ENCODE measurements at regions not wholly inside any gene's neighbourhood (a gene's known extent, or its start where the extent isn't known, plus 50 kb on each side); places are given as distances from the start of the nearest gene placed in this dataset.
"Not testable (repeated sequence)": the region's sequence is repeated elsewhere in the genome, so short reads cannot be mapped to it uniquely, and the experiment has no call there.

DNA sequence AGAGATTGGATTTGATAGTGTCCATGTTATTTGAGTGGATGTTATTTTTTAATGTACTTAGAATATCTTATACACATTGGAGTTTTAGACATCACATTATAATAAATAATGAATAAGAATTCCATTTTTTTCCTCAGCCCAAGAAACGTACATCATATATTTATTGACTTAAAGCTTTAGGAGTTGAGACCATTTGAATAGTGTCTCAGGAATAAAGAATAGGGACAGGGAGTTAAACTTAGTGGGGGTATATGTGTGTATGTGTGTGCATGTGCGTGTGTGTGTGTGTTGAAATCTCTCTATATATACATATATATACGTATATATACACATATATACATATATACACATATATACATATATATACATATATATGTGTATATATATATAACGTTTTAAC is 542.9 kb upstream of the CHD1 start:
- not testable (repeated sequence) for ATAC-seq (replicated peaks); H3K9me3 Mint-ChIP-seq; H3K27me3 Mint-ChIP-seq; H3K4me3 Mint-ChIP-seq; H3K4me1 Mint-ChIP-seq; H3K27ac Mint-ChIP-seq; H3K36me3 Mint-ChIP-seq (ENCODE audit: low read depth)

- H3K27me3 Mint-ChIP-seq; H3K27ac Mint-ChIP-seq; H3K4me1 Mint-ChIP-seq; H3K9me3 Mint-ChIP-seq; H3K36me3 Mint-ChIP-seq (ENCODE audit: low read depth); ATAC-seq (replicated peaks); H3K4me3 Mint-ChIP-seq: not testable (repeated sequence)
Measured at GRCh38 chr5:99471178-99471577, 542.4 kb upstream of the CHD1 start.

DNA sequence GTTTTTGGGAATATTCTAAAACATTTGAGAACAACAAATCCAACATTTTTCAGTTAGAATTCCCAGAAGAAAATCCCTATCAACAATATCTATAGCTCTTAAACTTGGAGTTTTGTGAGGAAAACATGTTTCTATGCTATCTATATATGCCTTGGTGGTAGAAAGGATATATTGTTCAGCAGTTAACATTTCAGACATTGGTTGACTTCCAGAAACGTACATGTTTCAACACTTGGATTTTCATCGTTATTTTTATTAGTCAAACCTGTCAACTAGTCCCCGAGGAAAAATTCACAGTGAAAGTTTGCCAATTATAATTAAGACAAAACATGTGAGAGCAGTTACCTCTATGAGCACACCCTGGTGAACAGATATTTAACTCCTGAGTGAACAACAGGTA is 541.8 kb upstream of the CHD1 start:
- H3K36me3 Mint-ChIP-seq (ENCODE audit: low read depth); ATAC-seq (replicated peaks); H3K27me3 Mint-ChIP-seq; H3K9me3 Mint-ChIP-seq; H3K4me3 Mint-ChIP-seq; H3K27ac Mint-ChIP-seq; H3K4me1 Mint-ChIP-seq: not testable (repeated sequence)

DNA sequence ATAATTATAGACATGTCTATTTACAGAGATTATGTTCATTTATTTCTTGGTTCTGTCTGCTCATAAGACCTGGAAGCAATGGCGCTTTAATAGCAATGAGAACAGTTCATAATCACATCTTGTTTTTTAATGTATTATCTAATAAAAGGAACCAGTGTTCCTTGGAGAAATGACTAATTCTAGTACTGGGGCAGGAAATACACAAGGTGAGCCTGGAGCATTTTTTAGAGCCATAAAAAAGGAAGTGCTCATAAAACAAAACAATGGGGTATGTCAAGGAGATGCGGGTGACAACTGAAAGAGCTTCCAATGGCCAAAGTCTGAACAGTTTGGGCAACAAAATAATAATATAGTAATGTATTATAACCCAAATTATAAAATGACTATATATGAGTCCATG is 531.9 kb upstream of the CHD1 start:
- Mint-ChIP-seq H3K36me3 (ENCODE audit: low read depth) (no peaks in the 10 kb centered on the region), H3K27me3 (no peaks in the 10 kb centered on the region), H3K27ac (no peak overlapping the region), H3K4me3 (no peak overlapping the region), H3K4me1 (no peaks in the 10 kb centered on the region), H3K9me3 (no peaks in the 10 kb centered on the region)
- no peak for ATAC-seq (replicated peaks)

GRCh38 chr5:99453196-99453595 is 524.4 kb upstream of the CHD1 start:
- Mint-ChIP-seq H3K27me3 (no peaks in the 10 kb centered on the region), H3K36me3 (ENCODE audit: low read depth) (no peaks in the 10 kb centered on the region), H3K9me3 (no peaks in the 10 kb centered on the region), H3K4me3 (no peak overlapping the region), H3K27ac (no peak overlapping the region), H3K4me1 (no peaks in the 10 kb centered on the region)
- no peak for ATAC-seq (replicated peaks)

DNA sequence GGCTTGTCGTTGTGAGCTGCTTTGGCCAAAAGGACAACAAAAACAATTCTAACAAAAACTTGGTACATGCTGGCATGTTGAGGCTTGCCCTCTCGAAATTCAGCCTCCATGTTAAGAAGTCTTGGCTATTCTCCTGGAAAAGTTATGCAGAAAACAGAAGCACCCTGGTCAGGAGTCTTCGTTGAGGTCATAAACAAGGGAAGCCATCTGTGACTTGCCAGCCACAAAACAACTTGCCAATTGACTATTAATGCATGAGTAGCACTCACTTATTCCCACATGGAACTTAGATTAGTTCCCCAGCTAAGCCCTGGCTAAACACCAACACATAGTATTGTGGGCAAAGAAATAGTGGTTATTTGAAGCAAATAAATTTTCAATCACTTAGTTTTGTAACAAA is 521.0 kb upstream of the CHD1 start:
- H3K9me3 Mint-ChIP-seq = no peaks in the 10 kb centered on the region
- H3K36me3 Mint-ChIP-seq (ENCODE audit: low read depth) = no peaks in the 10 kb centered on the region
- H3K27me3 Mint-ChIP-seq = no peaks in the 10 kb centered on the region
- H3K4me3 Mint-ChIP-seq = no peak overlapping the region
- ATAC-seq (replicated peaks) = no peak
- no peak overlapping the region for H3K27ac Mint-ChIP-seq
- no peaks in the 10 kb centered on the region for H3K4me1 Mint-ChIP-seq

- H3K9me3 Mint-ChIP-seq = no peaks in the 10 kb centered on the region
- H3K27ac Mint-ChIP-seq = no peak overlapping the region
- H3K27me3 Mint-ChIP-seq = no peaks in the 10 kb centered on the region
- H3K36me3 Mint-ChIP-seq (ENCODE audit: low read depth) = no peaks in the 10 kb centered on the region
- no peak overlapping the region for H3K4me3 Mint-ChIP-seq
- H3K4me1 Mint-ChIP-seq = no peaks in the 10 kb centered on the region
- no peak for ATAC-seq (replicated peaks)
Measured at GRCh38 chr5:99445805-99446204, 517.0 kb upstream of the CHD1 start.

DNA sequence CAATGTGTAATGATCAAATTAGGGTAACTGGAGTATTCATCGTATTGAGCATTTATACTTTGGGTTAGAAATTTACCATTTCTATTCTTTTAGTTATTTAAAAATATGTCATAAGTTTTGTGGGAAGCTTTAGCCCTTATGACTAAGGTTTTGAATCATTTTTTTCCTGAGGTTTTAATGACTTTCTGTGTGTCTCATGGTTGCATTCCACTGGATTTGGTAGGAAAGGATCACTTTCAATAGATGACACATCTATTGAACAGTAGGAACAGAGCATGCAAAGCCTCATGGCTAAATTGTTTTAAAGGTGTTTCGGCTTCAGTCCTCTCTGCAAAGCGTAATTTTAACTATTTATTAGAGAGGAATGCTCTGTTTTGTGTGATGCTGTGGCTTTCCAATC is 512.4 kb upstream of the CHD1 start:
- no peak overlapping the region for H3K4me3 Mint-ChIP-seq
- H3K4me1 Mint-ChIP-seq = no peaks in the 10 kb centered on the region
- H3K36me3 Mint-ChIP-seq (ENCODE audit: low read depth) = no peaks in the 10 kb centered on the region
- no peaks in the 10 kb centered on the region for H3K9me3 Mint-ChIP-seq
- H3K27me3 Mint-ChIP-seq = no peaks in the 10 kb centered on the region
- ATAC-seq (replicated peaks) = no peak
- H3K27ac Mint-ChIP-seq = no peak overlapping the region

- Mint-ChIP-seq H3K4me3 (no peak overlapping the region), H3K27ac (no peak overlapping the region), H3K4me1 (no peaks in the 10 kb centered on the region), H3K36me3 (ENCODE audit: low read depth) (no peaks in the 10 kb centered on the region), H3K9me3 (no peaks in the 10 kb centered on the region), H3K27me3 (no peaks in the 10 kb centered on the region)
- no peak for ATAC-seq (replicated peaks)
Measured at GRCh38 chr5:99438619-99439018, 509.8 kb upstream of the CHD1 start.

- ATAC-seq (replicated peaks) = no peak
- H3K9me3 Mint-ChIP-seq = no peaks in the 10 kb centered on the region
Measured at GRCh38 chr5:99437986-99438385, 509.2 kb upstream of the CHD1 start.

GRCh38 chr5:99423396-99423795 is 494.6 kb upstream of the CHD1 start:
- H3K27me3 Mint-ChIP-seq; H3K27ac Mint-ChIP-seq; H3K36me3 Mint-ChIP-seq (ENCODE audit: low read depth); H3K9me3 Mint-ChIP-seq; H3K4me1 Mint-ChIP-seq; ATAC-seq (replicated peaks); H3K4me3 Mint-ChIP-seq: not testable (repeated sequence)

More at GRCh38 chr5:99437986-99438385, 509.2 kb upstream of the CHD1 start:
- H3K27ac Mint-ChIP-seq = no peak overlapping the region
- H3K36me3 Mint-ChIP-seq (ENCODE audit: low read depth) = no peaks in the 10 kb centered on the region
- H3K27me3 Mint-ChIP-seq = no peaks in the 10 kb centered on the region
- H3K4me1 Mint-ChIP-seq = no peaks in the 10 kb centered on the region
- no peak overlapping the region for H3K4me3 Mint-ChIP-seq

- H3K27ac Mint-ChIP-seq; ATAC-seq (replicated peaks); H3K4me3 Mint-ChIP-seq; H3K4me1 Mint-ChIP-seq; H3K27me3 Mint-ChIP-seq; H3K9me3 Mint-ChIP-seq; H3K36me3 Mint-ChIP-seq (ENCODE audit: low read depth): not testable (repeated sequence)
Measured at GRCh38 chr5:99418640-99419039, 489.8 kb upstream of the CHD1 start.

GRCh38 chr5:99410386-99410785 is 481.6 kb upstream of the CHD1 start:
- not testable (repeated sequence) for H3K4me3 Mint-ChIP-seq; ATAC-seq (replicated peaks); H3K27ac Mint-ChIP-seq; H3K9me3 Mint-ChIP-seq; H3K4me1 Mint-ChIP-seq; H3K27me3 Mint-ChIP-seq; H3K36me3 Mint-ChIP-seq (ENCODE audit: low read depth)

DNA sequence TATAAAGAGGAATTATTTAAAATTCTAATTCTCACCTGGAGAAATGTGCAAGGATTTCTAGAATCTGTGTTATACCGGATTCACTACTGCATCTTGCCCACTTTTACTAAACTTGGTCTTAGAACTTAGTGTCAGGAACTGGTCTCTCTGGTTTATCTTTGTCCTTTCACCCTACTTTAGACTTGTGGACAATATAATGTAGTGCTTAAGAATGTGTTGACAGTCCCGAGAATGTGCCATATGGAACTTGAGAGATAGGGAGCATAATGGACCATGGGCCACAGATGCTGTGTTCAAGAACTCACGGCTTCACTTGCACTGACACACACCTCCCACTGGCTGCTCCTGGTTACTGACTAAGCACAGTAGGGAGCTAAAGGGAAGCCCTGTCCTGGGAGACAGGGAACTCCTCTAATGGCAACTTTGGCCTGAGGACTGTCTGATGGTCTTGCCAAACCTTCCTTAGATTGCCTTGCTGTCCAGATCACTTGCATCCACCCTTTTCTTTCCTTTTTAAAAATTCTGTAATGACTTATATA is 476.0 kb upstream of the CHD1 start:
- H3K36me3 Mint-ChIP-seq (ENCODE audit: low read depth); H3K27ac Mint-ChIP-seq; H3K9me3 Mint-ChIP-seq; H3K27me3 Mint-ChIP-seq; H3K4me3 Mint-ChIP-seq; ATAC-seq (replicated peaks); H3K4me1 Mint-ChIP-seq: not testable (repeated sequence)

GRCh38 chr5:99400571-99400970 is 471.8 kb upstream of the CHD1 start:
- H3K4me1 Mint-ChIP-seq; H3K27me3 Mint-ChIP-seq; H3K9me3 Mint-ChIP-seq; H3K4me3 Mint-ChIP-seq; H3K27ac Mint-ChIP-seq; ATAC-seq (replicated peaks); H3K36me3 Mint-ChIP-seq (ENCODE audit: low read depth): not testable (repeated sequence)

- no peaks in the 10 kb centered on the region for H3K4me1 Mint-ChIP-seq
- peaks cover under 1% of the 10 kb centered on the region for H3K9me3 Mint-ChIP-seq
- H3K27me3 Mint-ChIP-seq = no peaks in the 10 kb centered on the region
- no peak overlapping the region for H3K27ac Mint-ChIP-seq
- H3K4me3 Mint-ChIP-seq = no peak overlapping the region
- H3K36me3 Mint-ChIP-seq (ENCODE audit: low read depth) = no peaks in the 10 kb centered on the region
- no peak for ATAC-seq (replicated peaks)
Measured at GRCh38 chr5:99398976-99399375, 470.2 kb upstream of the CHD1 start.

Measured in activated T-helper 17 cell treated with anti-CD3 and anti-CD28 coated beads, Interleukin-2, amount 50 U/mL, for 72 hours (primary cell).